CD4-positive, CD25-positive, alpha-beta regulatory T cell (primary cell): ENCODE measurements at regions not wholly inside any gene's neighbourhood (a gene's known extent, or its start where the extent isn't known, plus 50 kb on each side); places are given as distances from the start of the nearest gene placed in this dataset.

Experiments
- ATAC-seq, 2 donors: fragments of 150-1000 bp; cut with Tn5 transposase; one replicate each; pipeline ENCODE4 v1.10.0; 2021; ENCODE audit warnings: low read depth in 2 of 2, moderate number of reproducible peaks in 2 of 2, moderate library complexity in 1 of 2
- DNase-seq, 3 donors: peaks; one replicate each; pipeline versions ENCODE4 v3.0.0 to v3.0.0-alpha.2; 2012 to 2022; ENCODE audit warnings: mixed read lengths in 1 of 3
- H3K27ac ChIP-seq: one replicate; pipeline ENCODE4 v1.7.0; 2013; ENCODE audit warnings: mild to moderate bottlenecking, low read length; ENCODE audit not compliant: insufficient read depth, poor library complexity, severe bottlenecking
- H3K27me3 ChIP-seq: one replicate; pipeline ENCODE4 v1.7.0; 2013; ENCODE audit warnings: low read length; ENCODE audit not compliant: control insufficient read depth, insufficient read depth
- H3K36me3 ChIP-seq: one replicate; pipeline ENCODE4 v1.7.0; 2013; ENCODE audit warnings: mild to moderate bottlenecking, low read length, moderate library complexity; ENCODE audit not compliant: control insufficient read depth, insufficient read depth
- H3K4me1 ChIP-seq: 2 replicates; pipeline ENCODE4 v1.7.0; 2013; ENCODE audit warnings: mild to moderate bottlenecking, low read length; ENCODE audit not compliant: insufficient read depth, control insufficient read depth, poor library complexity, severe bottlenecking
- H3K4me3 ChIP-seq: one replicate; pipeline ENCODE4 v1.7.0; 2013; ENCODE audit warnings: low read depth, mild to moderate bottlenecking, low read length, moderate library complexity
- H3K9me3 ChIP-seq, 2 experiments: 1 replicate in 1 of 2; 2 replicates in 1 of 2; pipeline ENCODE4 v1.7.0; 2013; ENCODE audit warnings: low read length in 2 of 2, mild to moderate bottlenecking in 1 of 2, moderate library complexity in 1 of 2; ENCODE audit not compliant: control insufficient read depth in 2 of 2
- H3K27ac Mint-ChIP-seq, 3 donors: one replicate each; pipeline ENCODE4 v1.8.0; 2020 to 2022; ENCODE audit warnings: mild to moderate bottlenecking in 3 of 3, mixed read lengths in 3 of 3, moderate library complexity in 2 of 3
- H3K27me3 Mint-ChIP-seq: one replicate; pipeline ENCODE4 v1.8.0; 2022; ENCODE audit warnings: mild to moderate bottlenecking, mixed read lengths
- H3K36me3 Mint-ChIP-seq: one replicate; pipeline ENCODE4 v1.8.0; 2020; ENCODE audit warnings: mixed read lengths
- H3K4me1 Mint-ChIP-seq, 4 donors: one replicate each; pipeline ENCODE4 v1.8.0; 2020 to 2022; ENCODE audit warnings: mixed read lengths in 4 of 4, mild to moderate bottlenecking in 1 of 4
- H3K4me3 Mint-ChIP-seq, 4 donors: one replicate each; pipeline ENCODE4 v1.8.0; 2020 to 2022; ENCODE audit warnings: mild to moderate bottlenecking in 4 of 4, mixed read lengths in 4 of 4, moderate library complexity in 3 of 4
- H3K9me3 Mint-ChIP-seq, 7 donors: one replicate each; pipeline ENCODE4 v1.8.0; 2020 to 2022; ENCODE audit warnings: mixed read lengths in 7 of 7, mild to moderate bottlenecking in 3 of 7, moderate library complexity in 2 of 7

DNA sequence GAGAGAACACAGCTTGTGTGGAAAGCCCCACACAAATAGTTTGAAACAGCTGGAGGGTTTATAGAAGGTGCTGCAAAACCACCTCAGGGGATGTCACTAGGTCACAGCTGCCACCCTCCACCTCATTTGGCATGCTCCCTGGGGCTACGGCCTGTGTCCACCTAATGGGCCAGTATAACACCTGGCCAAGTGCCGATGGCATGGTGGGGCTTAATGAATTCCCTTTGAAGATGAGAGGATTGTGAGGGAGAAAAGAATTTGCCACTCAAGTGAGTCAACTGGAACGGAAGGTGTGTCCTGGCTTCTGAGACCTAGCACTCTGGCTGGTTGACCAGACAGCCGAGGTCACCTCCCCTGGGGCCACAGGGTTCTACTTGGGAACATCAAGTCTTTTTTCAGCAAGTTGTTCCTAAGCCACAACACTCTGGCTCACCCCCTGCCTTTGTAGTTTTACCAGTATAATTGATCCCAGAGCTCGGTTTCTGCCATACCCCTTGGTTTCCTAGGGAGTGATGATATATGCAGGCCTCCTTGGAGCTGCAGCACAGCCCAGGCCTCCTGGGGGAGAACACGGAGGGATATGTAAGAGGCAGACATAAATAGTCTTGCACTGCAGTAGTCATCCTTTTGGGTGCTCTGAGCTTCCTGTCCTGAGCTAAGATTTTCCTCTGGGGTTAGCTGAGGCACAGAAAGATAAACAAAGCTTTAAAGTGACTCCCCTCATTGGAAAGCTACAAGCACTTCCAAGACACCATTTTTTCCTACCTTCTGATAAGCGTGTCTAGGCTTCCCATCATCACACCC is 178.2 kb upstream of the LPP start:
- Mint-ChIP-seq H3K4me3 (peak overlapping the region; percentile 74 to 93 (median 78)), H3K27ac (peak overlapping the region; percentile 82 to 94 (median 88)), H3K27me3 (no peaks in the 10 kb centered on the region), H3K4me1 (peaks cover 28 to 71% (median 57%) of the 10 kb centered on the region in 4 donors), H3K9me3 (peaks cover 0 to 3% (median 0%) of the 10 kb centered on the region in 7 donors), H3K36me3 (no peaks in the 10 kb centered on the region)
- H3K27ac ChIP-seq, result peak overlapping the region; percentile 66
- no peak for ATAC-seq
- H3K36me3 ChIP-seq, result no peaks in the 10 kb centered on the region
- no peaks in the 10 kb centered on the region for H3K9me3 ChIP-seq
- DNase-seq, result peak in 1 of 3 donors; percentile 52
- H3K4me1 ChIP-seq, result peaks cover 62% of the 10 kb centered on the region
- H3K4me3 ChIP-seq, result peak overlapping the region; percentile 82
- H3K27me3 ChIP-seq, result no peaks in the 10 kb centered on the region

- Histone ChIP-seq H3K4me1 (peaks cover 62% of the 10 kb centered on the region), H3K27me3 (no peaks in the 10 kb centered on the region), H3K4me3 (peak overlapping the region; percentile 82), H3K27ac (no peak overlapping the region), H3K36me3 (no peaks in the 10 kb centered on the region), H3K9me3 (no peaks in the 10 kb centered on the region)
- Mint-ChIP-seq H3K4me3 (peak overlapping the region in 1 of 4 donors; percentile 75), H3K4me1 (peaks cover 28 to 72% (median 58%) of the 10 kb centered on the region in 4 donors), H3K27ac (peak overlapping the region; percentile 3 to 88 (median 84)), H3K9me3 (peaks cover 0 to 3% (median 0%) of the 10 kb centered on the region in 7 donors), H3K36me3 (no peaks in the 10 kb centered on the region), H3K27me3 (no peaks in the 10 kb centered on the region)
- ATAC-seq (no peak), DNase-seq (peak in 1 of 3 donors; percentile 54)
These were observed 177.5 kb upstream of the LPP start for GRCh38 chr3:187976365-187976900.

- no peak overlapping the region for H3K27ac ChIP-seq
- no peaks in the 10 kb centered on the region for H3K27me3 ChIP-seq
- peaks cover 0 to 3% (median 0%) of the 10 kb centered on the region in 7 donors for H3K9me3 Mint-ChIP-seq
- H3K9me3 ChIP-seq, result no peaks in the 10 kb centered on the region
- H3K36me3 Mint-ChIP-seq, result no peaks in the 10 kb centered on the region
- no peak for DNase-seq
- H3K4me1 Mint-ChIP-seq, result peaks cover 28 to 73% (median 61%) of the 10 kb centered on the region in 4 donors
- H3K27ac Mint-ChIP-seq, result peak overlapping the region in 1 of 3 donors; percentile 93
- no peak overlapping the region for H3K4me3 ChIP-seq
- H3K4me1 ChIP-seq, result peaks cover 62% of the 10 kb centered on the region
- H3K4me3 Mint-ChIP-seq, result no peak overlapping the region
- ATAC-seq, result no peak
- no peaks in the 10 kb centered on the region for H3K36me3 ChIP-seq
- no peaks in the 10 kb centered on the region for H3K27me3 Mint-ChIP-seq
These were observed 176.3 kb upstream of the LPP start for GRCh38 chr3:187977659-187978058.

GRCh38 chr3:187978433-187979011 is 175.4 kb upstream of the LPP start:
- Mint-ChIP-seq H3K27ac (peak overlapping the region; percentile 88 to 93 (median 90)), H3K27me3 (no peaks in the 10 kb centered on the region), H3K4me3 (peak overlapping the region; percentile 4 to 48 (median 30)), H3K36me3 (no peaks in the 10 kb centered on the region), H3K9me3 (peaks cover 0 to 3% (median 0%) of the 10 kb centered on the region in 7 donors), H3K4me1 (peaks cover 28 to 74% (median 61%) of the 10 kb centered on the region in 4 donors)
- peak in 1 of 3 donors; percentile 59 for DNase-seq
- peaks cover 61% of the 10 kb centered on the region for H3K4me1 ChIP-seq
- no peaks in the 10 kb centered on the region for H3K9me3 ChIP-seq
- peak in 1 of 2 donors; percentile 22 for ATAC-seq
- peak overlapping the region; percentile 59 for H3K27ac ChIP-seq
- H3K36me3 ChIP-seq, result no peaks in the 10 kb centered on the region
- no peaks in the 10 kb centered on the region for H3K27me3 ChIP-seq
- peak overlapping the region; percentile 27 for H3K4me3 ChIP-seq

- peak overlapping the region; percentile 88 to 94 (median 93) for H3K27ac Mint-ChIP-seq
- H3K36me3 ChIP-seq, result no peaks in the 10 kb centered on the region
- peak overlapping the region; percentile 32 for H3K4me3 ChIP-seq
- no peaks in the 10 kb centered on the region for H3K9me3 ChIP-seq
- peaks cover 21 to 67% (median 53%) of the 10 kb centered on the region in 4 donors for H3K4me1 Mint-ChIP-seq
- peak overlapping the region; percentile 59 for H3K27ac ChIP-seq
- ATAC-seq, result peak; percentile 71 to 77
- no peaks in the 10 kb centered on the region for H3K27me3 ChIP-seq
- H3K4me3 Mint-ChIP-seq, result peak overlapping the region in 3 of 4 donors; percentile 39 to 56 (median 42)
- H3K4me1 ChIP-seq, result peaks cover 50% of the 10 kb centered on the region
- DNase-seq, result peak in 2 of 3 donors; percentile 45 to 76
- H3K36me3 Mint-ChIP-seq, result no peaks in the 10 kb centered on the region
- H3K27me3 Mint-ChIP-seq, result no peaks in the 10 kb centered on the region
- peaks cover 0 to 3% (median 0%) of the 10 kb centered on the region in 7 donors for H3K9me3 Mint-ChIP-seq
These were observed 174.4 kb upstream of the LPP start for GRCh38 chr3:187979564-187979963.

DNA sequence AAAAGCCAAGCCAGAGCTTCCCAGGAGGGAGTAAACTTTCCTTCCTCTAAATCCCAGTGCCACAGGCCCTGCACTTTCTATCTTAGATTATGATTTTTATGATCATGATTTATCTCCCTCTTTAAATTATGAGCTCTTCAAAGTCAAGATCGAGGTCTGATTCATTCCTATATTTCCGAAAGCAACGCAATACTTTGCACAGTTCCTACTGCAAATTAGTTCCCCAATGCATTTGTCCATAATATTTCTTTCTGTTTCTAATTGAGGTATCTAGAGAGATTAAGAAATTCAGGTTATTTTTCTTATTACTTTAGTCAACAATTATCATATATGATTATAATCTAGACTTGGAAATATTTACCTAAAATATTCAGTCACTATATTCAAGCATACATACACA is 173.1 kb upstream of the LPP start:
- DNase-seq (no peak), ATAC-seq (no peak)
- H3K9me3 Mint-ChIP-seq, result peaks cover 0 to 2% (median 0%) of the 10 kb centered on the region in 7 donors
- H3K4me1 Mint-ChIP-seq, result peaks cover 15 to 64% (median 47%) of the 10 kb centered on the region in 4 donors
- H3K27ac Mint-ChIP-seq, result peak overlapping the region; percentile 7 to 93 (median 29)
- H3K36me3 Mint-ChIP-seq, result no peaks in the 10 kb centered on the region
- no peak overlapping the region for H3K27ac ChIP-seq
- H3K36me3 ChIP-seq, result no peaks in the 10 kb centered on the region
- no peak overlapping the region for H3K4me3 ChIP-seq
- no peaks in the 10 kb centered on the region for H3K9me3 ChIP-seq
- H3K27me3 Mint-ChIP-seq, result no peaks in the 10 kb centered on the region
- H3K4me3 Mint-ChIP-seq, result no peak overlapping the region
- peaks cover 40% of the 10 kb centered on the region for H3K4me1 ChIP-seq
- no peaks in the 10 kb centered on the region for H3K27me3 ChIP-seq

DNA sequence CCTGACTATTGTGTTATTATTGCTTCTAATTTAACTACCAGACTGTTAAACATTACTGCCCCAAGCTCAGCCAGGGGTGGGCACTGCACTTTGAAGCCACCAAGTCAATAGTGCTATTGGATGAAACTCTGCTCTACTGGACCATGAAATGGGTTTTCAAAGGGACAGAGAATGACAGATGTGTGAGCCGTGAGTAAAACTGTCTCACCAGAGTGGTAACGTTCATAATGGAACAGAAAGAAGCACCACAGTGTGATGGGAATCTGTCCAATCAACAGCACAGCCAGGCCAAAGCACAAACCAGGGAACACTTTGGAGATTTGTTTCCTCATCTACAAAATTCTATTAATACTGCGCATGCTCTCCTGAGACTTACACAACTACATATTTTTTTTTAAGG is 171.8 kb upstream of the LPP start:
- Histone ChIP-seq H3K27ac (no peak overlapping the region), H3K36me3 (no peaks in the 10 kb centered on the region), H3K9me3 (no peaks in the 10 kb centered on the region), H3K4me1 (peaks cover 43% of the 10 kb centered on the region), H3K4me3 (no peak overlapping the region), H3K27me3 (no peaks in the 10 kb centered on the region)
- no peak for ATAC-seq
- peak overlapping the region in 2 of 3 donors; percentile 17 to 93 for H3K27ac Mint-ChIP-seq
- no peaks in the 10 kb centered on the region for H3K27me3 Mint-ChIP-seq
- no peak overlapping the region for H3K4me3 Mint-ChIP-seq
- peaks cover 18 to 68% (median 51%) of the 10 kb centered on the region in 4 donors for H3K4me1 Mint-ChIP-seq
- H3K36me3 Mint-ChIP-seq, result no peaks in the 10 kb centered on the region
- peaks cover 0 to 3% (median 0%) of the 10 kb centered on the region in 7 donors for H3K9me3 Mint-ChIP-seq
- DNase-seq, result no peak
